Esophagus muscularis mucosa (tissue), 4 donors: ENCODE measurements at regions not wholly inside any gene's neighbourhood (a gene's known extent, or its start where the extent isn't known, plus 50 kb on each side); places are given as distances from the start of the nearest gene placed in this dataset.

Experiments used
- EP300 ChIP-seq: sonication (generic); formaldehyde crosslinking; IDR thresholded peaks from one replicate; pipeline ENCODE4 v1.6.1; 2017; ENCODE audit warnings: antibody characterized with exemption
- POLR2A ChIP-seq: fragments of 450-650 bp; IDR thresholded peaks from one replicate; pipeline ENCODE4 v1.6.1; 2017; ENCODE audit warnings: antibody characterized with exemption, moderate library complexity, mild to moderate bottlenecking, low read depth
- POLR2AphosphoS5 ChIP-seq, 2 donors: sonication (generic); formaldehyde crosslinking; IDR thresholded peaks; one replicate each; pipeline ENCODE4 v1.6.1; 2017; ENCODE audit warnings: antibody characterized with exemption in 2 of 2
- TF ChIP-seq, protein P1 (sequence below), 3 experiments: fragments of 200-600 bp in 2 of 3; fragments of 450-650 bp in 1 of 3; sonication (generic) in 2 of 3; IDR thresholded peaks; one replicate each; pipeline ENCODE4 v1.5.1; 2017 to 2019; ENCODE audit warnings: antibody characterized with exemption in 3 of 3, mild to moderate bottlenecking in 2 of 3, moderate library complexity in 1 of 3

DNA sequence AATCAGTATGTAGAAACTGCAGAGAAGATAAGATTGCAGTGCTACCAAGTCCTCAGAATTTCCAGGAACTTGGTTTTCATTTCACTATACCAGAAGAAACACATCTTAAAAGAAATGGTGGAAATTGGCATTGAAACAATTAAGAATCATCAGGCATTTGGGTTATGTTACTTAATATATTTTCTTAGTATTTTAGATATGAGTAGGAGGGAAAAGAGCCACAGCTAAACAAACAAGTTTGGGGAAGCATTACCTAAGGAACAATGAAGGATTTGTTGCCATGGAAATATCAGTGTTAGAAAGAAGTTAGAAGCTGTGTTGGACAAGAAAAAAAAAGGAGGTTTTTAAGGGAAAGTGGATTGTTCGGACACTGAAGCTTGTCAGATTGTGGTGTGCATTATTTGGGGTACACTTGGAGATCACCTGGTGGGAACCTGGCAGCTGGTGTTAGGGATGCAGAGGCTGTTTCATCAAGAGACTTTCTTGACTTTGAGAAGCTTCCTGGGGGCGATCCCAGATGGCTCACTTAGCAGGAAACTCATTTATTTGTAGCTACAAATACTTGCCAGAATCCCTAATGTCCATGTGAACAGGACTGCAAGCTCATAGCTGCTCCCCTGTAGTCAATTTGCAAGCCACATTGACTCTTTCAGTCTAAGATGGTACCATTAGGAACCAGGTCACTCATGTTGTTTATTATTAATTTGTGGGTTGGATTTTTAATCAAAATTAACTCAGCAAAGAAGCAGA lies 246.7 kb downstream of the RFC3 start:
- TF ChIP-seq, protein P1, sequence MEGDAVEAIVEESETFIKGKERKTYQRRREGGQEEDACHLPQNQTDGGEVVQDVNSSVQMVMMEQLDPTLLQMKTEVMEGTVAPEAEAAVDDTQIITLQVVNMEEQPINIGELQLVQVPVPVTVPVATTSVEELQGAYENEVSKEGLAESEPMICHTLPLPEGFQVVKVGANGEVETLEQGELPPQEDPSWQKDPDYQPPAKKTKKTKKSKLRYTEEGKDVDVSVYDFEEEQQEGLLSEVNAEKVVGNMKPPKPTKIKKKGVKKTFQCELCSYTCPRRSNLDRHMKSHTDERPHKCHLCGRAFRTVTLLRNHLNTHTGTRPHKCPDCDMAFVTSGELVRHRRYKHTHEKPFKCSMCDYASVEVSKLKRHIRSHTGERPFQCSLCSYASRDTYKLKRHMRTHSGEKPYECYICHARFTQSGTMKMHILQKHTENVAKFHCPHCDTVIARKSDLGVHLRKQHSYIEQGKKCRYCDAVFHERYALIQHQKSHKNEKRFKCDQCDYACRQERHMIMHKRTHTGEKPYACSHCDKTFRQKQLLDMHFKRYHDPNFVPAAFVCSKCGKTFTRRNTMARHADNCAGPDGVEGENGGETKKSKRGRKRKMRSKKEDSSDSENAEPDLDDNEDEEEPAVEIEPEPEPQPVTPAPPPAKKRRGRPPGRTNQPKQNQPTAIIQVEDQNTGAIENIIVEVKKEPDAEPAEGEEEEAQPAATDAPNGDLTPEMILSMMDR (IDR thresholded peaks at IDR 0.05): no peak
- no peak for TF ChIP-seq POLR2A
- no peak for TF ChIP-seq POLR2AphosphoS5 (IDR thresholded peaks at IDR 0.05)
- no peak for TF ChIP-seq EP300
